ENCODE measurements at regions not wholly inside any gene's neighbourhood (a gene's known extent, or its start where the extent isn't known, plus 50 kb on each side); places are given as distances from the start of the nearest gene placed in this dataset.

- Histone ChIP-seq H3K4me2 (ENCODE audit: insufficient read depth, insufficient read length, low read length) (no peak overlapping the region), H3K4me1 (ENCODE audit: insufficient read depth, low read length) (no peaks in the 10 kb centered on the region; the same call in 1 of the 2 replicates), H2AK5ac (ENCODE audit: insufficient read length, low read length) (no peak overlapping the region), H4K91ac (ENCODE audit: insufficient read length, low read depth, low read length) (no peak overlapping the region), H2BK120ac (ENCODE audit: low read depth, low read length, poor library complexity, severe bottlenecking) (no peak overlapping the region), H4K8ac (replicated peaks; ENCODE audit: insufficient read length, low read depth, low read length) (no peak overlapping the region), H2BK5ac (ENCODE audit: insufficient read length, low read length) (no peak overlapping the region), H4K5ac (ENCODE audit: insufficient read length, low read depth, low read length) (no peak overlapping the region), H3K14ac (ENCODE audit: insufficient read depth, low read length) (no peak overlapping the region), H3K4ac (ENCODE audit: low read depth, low read length) (no peak overlapping the region), H4K20me1 (ENCODE audit: control insufficient read depth, insufficient read depth, insufficient read length) (no peaks in the 10 kb centered on the region), H3K23me2 (ENCODE audit: insufficient read length, low read depth, low read length, poor library complexity, severe bottlenecking) (no peaks in the 10 kb centered on the region), H3K79me2 (ENCODE audit: insufficient read depth, low read length) (no peaks in the 10 kb centered on the region), H3K18ac (ENCODE audit: insufficient read length, low read depth, low read length) (no peak overlapping the region), H3K23ac (ENCODE audit: insufficient read length, low read depth, low read length) (no peak overlapping the region), H2BK12ac (ENCODE audit: insufficient read length, low read depth, low read length) (no peak overlapping the region), H3K79me1 (ENCODE audit: insufficient read depth, low read depth, low read length, poor library complexity, severe bottlenecking) (no peaks in the 10 kb centered on the region), H2BK20ac (ENCODE audit: low read depth, low read length, poor library complexity, severe bottlenecking) (no peak overlapping the region), H3K27me3 (ENCODE audit: insufficient read depth, low read length) (no peaks in the 10 kb centered on the region), H2BK15ac (ENCODE audit: low read depth, low read length) (no peak overlapping the region), H3K56ac (ENCODE audit: insufficient read length, low read depth, low read length) (no peak overlapping the region), H3K9ac (ENCODE audit: extremely low read depth, insufficient read length, low read length) (no peak overlapping the region), H2AFZ (ENCODE audit: low read length) (no peak overlapping the region), H3K9me3 (ENCODE audit: control insufficient read depth, low read depth, low read length) (no peaks in the 10 kb centered on the region), H3T11ph (ENCODE audit: low read length) (no peak overlapping the region), H3K27ac (ENCODE audit: insufficient read length, low read depth, low read length) (no peak overlapping the region)
- TF ChIP-seq, protein P1, sequence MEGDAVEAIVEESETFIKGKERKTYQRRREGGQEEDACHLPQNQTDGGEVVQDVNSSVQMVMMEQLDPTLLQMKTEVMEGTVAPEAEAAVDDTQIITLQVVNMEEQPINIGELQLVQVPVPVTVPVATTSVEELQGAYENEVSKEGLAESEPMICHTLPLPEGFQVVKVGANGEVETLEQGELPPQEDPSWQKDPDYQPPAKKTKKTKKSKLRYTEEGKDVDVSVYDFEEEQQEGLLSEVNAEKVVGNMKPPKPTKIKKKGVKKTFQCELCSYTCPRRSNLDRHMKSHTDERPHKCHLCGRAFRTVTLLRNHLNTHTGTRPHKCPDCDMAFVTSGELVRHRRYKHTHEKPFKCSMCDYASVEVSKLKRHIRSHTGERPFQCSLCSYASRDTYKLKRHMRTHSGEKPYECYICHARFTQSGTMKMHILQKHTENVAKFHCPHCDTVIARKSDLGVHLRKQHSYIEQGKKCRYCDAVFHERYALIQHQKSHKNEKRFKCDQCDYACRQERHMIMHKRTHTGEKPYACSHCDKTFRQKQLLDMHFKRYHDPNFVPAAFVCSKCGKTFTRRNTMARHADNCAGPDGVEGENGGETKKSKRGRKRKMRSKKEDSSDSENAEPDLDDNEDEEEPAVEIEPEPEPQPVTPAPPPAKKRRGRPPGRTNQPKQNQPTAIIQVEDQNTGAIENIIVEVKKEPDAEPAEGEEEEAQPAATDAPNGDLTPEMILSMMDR (conservative IDR thresholded peaks at IDR 0.05) = no peak
- Mint-ChIP-seq H3K27ac (no peak overlapping the region), H3K36me3 (ENCODE audit: insufficient read depth in 1 of 3, low read depth in 3 of 3) (no peaks in the 10 kb centered on the region), H3K27me3 (ENCODE audit: low read depth) (no peaks in the 10 kb centered on the region), H3K4me1 (peaks cover 8 to 12% of the 10 kb centered on the region in 2 experiments; a peak in 3 of 4 replicates), H3K9me3 (no peaks in the 10 kb centered on the region; a peak in 1 of 5 replicates), H3K4me3 (no peak overlapping the region)
- no CpG with 5 or more reads among the region's 2 CpGs for WGBS (ENCODE audit: extremely low coverage, insufficient read length, low lambda C conversion rate)
- no peak for DNase-seq
Observed at GRCh38 chr13:50360637-50361036, 345.4 kb downstream of the KCNRG start.

All from H9 (cell line).